Ammon's horn (tissue), 1 donor: ENCODE measurements at regions not wholly inside any gene's neighbourhood (a gene's known extent, or its start where the extent isn't known, plus 50 kb on each side); places are given as distances from the start of the nearest gene placed in this dataset.
"Not testable (repeated sequence)": the region's sequence is repeated elsewhere in the genome, so short reads cannot be mapped to it uniquely, and the experiment has no call there.

Experiments
- DNase-seq: peaks from one replicate; pipeline ENCODE4 v3.0.0-alpha.2; 2016; ENCODE audit warnings: low spot score

- no peak for DNase-seq
Measured at GRCh38 chr4:123159479-123159878, 237.1 kb upstream of the NUDT6 start.

- no peak for DNase-seq
Measured at GRCh38 chr4:123162859-123163258, 233.7 kb upstream of the SPRY1 start.

- DNase-seq = no peak
Measured at GRCh38 chr4:123163501-123163900, 233.1 kb upstream of the SPRY1 start.

GRCh38 chr4:123166023-123166422 is 230.6 kb upstream of the SPRY1 start:
- no peak for DNase-seq

GRCh38 chr4:123167931-123168330 is 228.7 kb upstream of the SPRY1 start:
- DNase-seq = no peak

GRCh38 chr4:123168812-123169211 is 227.8 kb upstream of the SPRY1 start:
- DNase-seq = no peak

GRCh38 chr4:123170843-123171242 is 225.8 kb upstream of the SPRY1 start:
- no peak for DNase-seq

GRCh38 chr4:123176605-123177004 is 220.0 kb upstream of the SPRY1 start:
- DNase-seq = no peak

GRCh38 chr4:123182289-123182688 is 214.3 kb upstream of the SPRY1 start:
- no peak for DNase-seq

GRCh38 chr4:123183308-123183707 is 213.3 kb upstream of the SPRY1 start:
- no peak for DNase-seq

- DNase-seq = not testable (repeated sequence)
Measured at GRCh38 chr4:123183754-123184153, 212.8 kb upstream of the SPRY1 start.

GRCh38 chr4:123186731-123187130 is 209.9 kb upstream of the SPRY1 start:
- DNase-seq = no peak

GRCh38 chr4:123190176-123190575 is 206.4 kb upstream of the SPRY1 start:
- no peak for DNase-seq

GRCh38 chr4:123191728-123192127 is 204.9 kb upstream of the SPRY1 start:
- no peak for DNase-seq

GRCh38 chr4:123193802-123194367 is 202.7 kb upstream of the SPRY1 start:
- no peak for DNase-seq

- DNase-seq = no peak
Measured at GRCh38 chr4:123198706-123199105, 197.9 kb upstream of the SPRY1 start.

- DNase-seq = no peak
Measured at GRCh38 chr4:123200051-123200940, 196.3 kb upstream of the SPRY1 start.

- no peak for DNase-seq
Measured at GRCh38 chr4:123204737-123205136, 191.9 kb upstream of the SPRY1 start.

- no peak for DNase-seq
Measured at GRCh38 chr4:123206016-123206415, 190.6 kb upstream of the SPRY1 start.

- DNase-seq = no peak
Measured at GRCh38 chr4:123209436-123209835, 187.2 kb upstream of the SPRY1 start.

- DNase-seq = no peak
Measured at GRCh38 chr4:123215536-123215935, 181.1 kb upstream of the SPRY1 start.

- DNase-seq = no peak
Measured at GRCh38 chr4:123216543-123216942, 180.1 kb upstream of the SPRY1 start.

- DNase-seq = no peak
Measured at GRCh38 chr4:123216946-123217345, 179.6 kb upstream of the SPRY1 start.

- DNase-seq = no peak
Measured at GRCh38 chr4:123217664-123218063, 178.9 kb upstream of the SPRY1 start.
